ENCODE measurements at regions not wholly inside any gene's neighbourhood (a gene's known extent, or its start where the extent isn't known, plus 50 kb on each side); places are given as distances from the start of the nearest gene placed in this dataset.

DNA sequence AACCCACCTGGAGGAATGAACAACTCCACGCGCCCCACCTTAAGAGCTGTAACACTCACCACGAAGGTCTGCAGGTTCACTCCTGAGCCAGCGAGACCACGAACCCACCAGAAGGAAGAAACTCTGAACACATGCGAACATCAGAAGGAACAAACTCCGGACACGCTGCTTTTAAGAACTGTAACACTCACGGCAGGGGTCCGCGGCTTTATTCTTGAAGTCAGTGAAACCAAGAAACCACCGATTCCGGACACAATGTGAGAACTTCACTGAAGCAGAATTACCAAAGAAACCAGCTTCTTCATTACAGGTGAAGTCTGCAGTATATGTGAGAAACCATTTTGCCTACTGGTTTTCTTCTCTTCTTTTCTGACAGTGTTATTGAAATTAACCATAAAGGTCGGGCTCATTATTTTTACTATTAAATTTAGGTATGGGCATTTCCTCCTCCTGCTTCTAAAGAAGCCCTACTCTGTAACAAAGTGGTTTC, 303.0 kb downstream of the KCNA4 start:
- FAIRE-seq (no peak), DNase-seq (ENCODE audit: low read depth, low spot score) (no peak)
- H3K4me3 ChIP-seq (replicated peaks in 1 of 3; ENCODE audit: insufficient read depth in 1 of 3, low read depth in 1 of 3, low read length in 3 of 3), result no peak overlapping the region
- no peak overlapping the region for H3K27ac ChIP-seq (ENCODE audit: insufficient read depth, low read depth, low read length)
- ChIA-PET CTCF (no interaction called here), POLR2A (no interaction called here)
- TF ChIP-seq MAX (IDR thresholded peaks at IDR 0.05; ENCODE audit: insufficient read depth, insufficient read length) (no peak), EZH2 (IDR thresholded peaks at IDR 0.05; ENCODE audit: borderline replicate concordance, low read depth, low read length, severe bottlenecking) (no peak), MYC (IDR thresholded peaks at IDR 0.05; ENCODE audit: low read depth, low read length) (no peak), CTCF (IDR thresholded peaks at IDR 0.05; ENCODE audit: extremely low read depth in 1 of 2, insufficient read depth in 1 of 2, low read depth in 1 of 2, low read length in 2 of 2) (no peak), POLR2AphosphoS5 (IDR thresholded peaks at IDR 0.05; ENCODE audit: insufficient read depth, low read depth, low read length) (no peak), FOS (IDR thresholded peaks at IDR 0.05; ENCODE audit: borderline replicate concordance, insufficient read depth, low read length) (no peak)
- no peak overlapping the region for H3K4me2 ChIP-seq (ENCODE audit: insufficient read depth, low read length)
- H3K9me1 ChIP-seq (replicated peaks; ENCODE audit: control insufficient read depth, extremely low read depth, insufficient read depth, low read length), result no peaks in the 10 kb centered on the region
- H3K4me1 ChIP-seq (ENCODE audit: control insufficient read depth, extremely low read depth, insufficient read depth, low read length), result no peaks in the 10 kb centered on the region
- no peaks in the 10 kb centered on the region for H3K9me3 ChIP-seq (replicated peaks; ENCODE audit: control insufficient read depth, insufficient read depth, low read length)
- H3K27me3 ChIP-seq (ENCODE audit: control insufficient read depth in 2 of 2, insufficient read depth in 2 of 2, low read length in 2 of 2), result no peaks in the 10 kb centered on the region
- no peak overlapping the region for H2AFZ ChIP-seq (ENCODE audit: low read depth, low read length)
- H3K79me2 ChIP-seq (ENCODE audit: control insufficient read depth, insufficient read depth, low read length), result no peaks in the 10 kb centered on the region
- intact Hi-C loops (cut with micrococcal nuclease) (no loop called here), dilution Hi-C loops (cut with MboI; ENCODE audit: extremely low pct_ligation_motif_present, low sequenced_read_pairs) (no loop called here)
- no peaks in the 10 kb centered on the region for H4K20me1 ChIP-seq (replicated peaks; ENCODE audit: control insufficient read depth, extremely low read depth, insufficient read depth, low read length)
- H3K36me3 ChIP-seq (ENCODE audit: control insufficient read depth in 2 of 2, extremely low read depth in 1 of 2, insufficient read depth in 2 of 2, low read length in 2 of 2), result no peaks in the 10 kb centered on the region
- H3K9ac ChIP-seq (replicated peaks; ENCODE audit: extremely low read depth, insufficient read depth, low read length), result no peak overlapping the region
- no TSS peak for BruUV-seq (replicated peaks)

DNA sequence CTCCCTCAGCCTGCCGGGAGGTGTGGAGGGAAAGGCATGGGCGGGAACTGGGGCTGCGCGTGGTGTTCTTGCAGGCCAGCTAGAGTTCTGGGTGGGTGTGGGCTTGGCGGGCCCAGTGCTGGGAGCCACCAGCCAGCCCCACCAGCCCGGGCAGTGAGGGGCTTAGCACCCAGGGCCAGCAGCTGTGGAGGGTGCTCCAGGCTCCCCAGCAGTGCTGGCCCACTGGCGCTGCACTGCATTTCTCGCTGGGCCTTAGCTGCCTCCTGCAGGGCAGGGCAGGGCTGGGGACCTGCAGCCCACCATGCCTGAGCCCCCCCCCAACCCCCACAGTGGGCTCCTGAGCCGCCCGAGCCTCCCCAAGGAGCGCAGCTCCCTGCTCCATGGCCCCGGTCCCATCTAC, 304.2 kb downstream of the KCNA4 start:
- no peak for FAIRE-seq
- Histone ChIP-seq H3K36me3 (ENCODE audit: control insufficient read depth in 2 of 2, extremely low read depth in 1 of 2, insufficient read depth in 2 of 2, low read length in 2 of 2) (no peaks in the 10 kb centered on the region), H3K4me1 (ENCODE audit: control insufficient read depth, extremely low read depth, insufficient read depth, low read length) (no peaks in the 10 kb centered on the region), H3K9me1 (replicated peaks; ENCODE audit: control insufficient read depth, extremely low read depth, insufficient read depth, low read length) (no peaks in the 10 kb centered on the region), H3K4me3 (replicated peaks in 1 of 3; ENCODE audit: insufficient read depth in 1 of 3, low read depth in 1 of 3, low read length in 3 of 3) (no peak overlapping the region), H3K27ac (ENCODE audit: insufficient read depth, low read depth, low read length) (no peak overlapping the region), H4K20me1 (replicated peaks; ENCODE audit: control insufficient read depth, extremely low read depth, insufficient read depth, low read length) (no peaks in the 10 kb centered on the region), H3K4me2 (ENCODE audit: insufficient read depth, low read length) (no peak overlapping the region), H3K9ac (replicated peaks; ENCODE audit: extremely low read depth, insufficient read depth, low read length) (no peak overlapping the region), H3K79me2 (ENCODE audit: control insufficient read depth, insufficient read depth, low read length) (no peaks in the 10 kb centered on the region), H3K9me3 (replicated peaks; ENCODE audit: control insufficient read depth, insufficient read depth, low read length) (no peaks in the 10 kb centered on the region), H2AFZ (ENCODE audit: low read depth, low read length) (no peak overlapping the region), H3K27me3 (ENCODE audit: control insufficient read depth in 2 of 2, insufficient read depth in 2 of 2, low read length in 2 of 2) (no peaks in the 10 kb centered on the region)
- intact Hi-C loops (cut with micrococcal nuclease), result no loop called here
- CTCF ChIA-PET, result no interaction called here
- DNase-seq (ENCODE audit: low read depth, low spot score), result no peak
- no peak for TF ChIP-seq POLR2AphosphoS5 (IDR thresholded peaks at IDR 0.05; ENCODE audit: insufficient read depth, low read depth, low read length)
- no peak for TF ChIP-seq CTCF (IDR thresholded peaks at IDR 0.05; ENCODE audit: extremely low read depth in 1 of 2, insufficient read depth in 1 of 2, low read depth in 1 of 2, low read length in 2 of 2)
- no peak for TF ChIP-seq JUN (IDR thresholded peaks at IDR 0.05; ENCODE audit: borderline replicate concordance, insufficient read depth, insufficient read length, low read depth)
- TF ChIP-seq MYC (IDR thresholded peaks at IDR 0.05; ENCODE audit: low read depth, low read length), result no peak
- no peak for TF ChIP-seq FOS (IDR thresholded peaks at IDR 0.05; ENCODE audit: borderline replicate concordance, insufficient read depth, low read length)
- TF ChIP-seq POLR2A (IDR thresholded peaks at IDR 0.05; ENCODE audit: low read depth, low read length), result no peak
- TF ChIP-seq MAX (IDR thresholded peaks at IDR 0.05; ENCODE audit: insufficient read depth, insufficient read length), result no peak
- no peak for TF ChIP-seq EZH2 (IDR thresholded peaks at IDR 0.05; ENCODE audit: borderline replicate concordance, low read depth, low read length, severe bottlenecking)
- no peak for TF ChIP-seq GATA2 (IDR thresholded peaks at IDR 0.05; ENCODE audit: insufficient read depth, insufficient read length, low read depth, low read length)
- no TSS peak for BruUV-seq (replicated peaks)
- dilution Hi-C loops (cut with MboI; ENCODE audit: extremely low pct_ligation_motif_present, low sequenced_read_pairs), result no loop called here
- POLR2A ChIA-PET, result no interaction called here
